ENCODE measurements at regions not wholly inside any gene's neighbourhood (a gene's known extent, or its start where the extent isn't known, plus 50 kb on each side); places are given as distances from the start of the nearest gene placed in this dataset.

GRCh38 chr11:119896387-119897045 lies 167.5 kb upstream of the NECTIN1 start:
- H2AFZ ChIP-seq (ENCODE audit: low read length): no peak overlapping the region
- H3K4ac ChIP-seq (ENCODE audit: low read depth, low read length): no peak overlapping the region
- no peak overlapping the region for H2BK15ac ChIP-seq (ENCODE audit: low read depth, low read length)
- no peak overlapping the region for H3K18ac ChIP-seq (ENCODE audit: insufficient read length, low read depth, low read length)
- Mint-ChIP-seq H3K27ac (no peak overlapping the region), H3K9me3 (no peaks in the 10 kb centered on the region), H3K4me3 (no peak overlapping the region), H3K36me3 (ENCODE audit: insufficient read depth in 1 of 3, low read depth in 3 of 3) (no peaks in the 10 kb centered on the region), H3K27me3 (ENCODE audit: low read depth) (peaks cover 2% of the 10 kb centered on the region; the same call in 1 of the 2 replicates), H3K4me1 (peaks cover 21 to 29% of the 10 kb centered on the region in 2 experiments)
- no peaks in the 10 kb centered on the region for H3K27me3 ChIP-seq (ENCODE audit: insufficient read depth, low read length)
- no CpG with 5 or more reads among the region's 8 CpGs for WGBS (ENCODE audit: extremely low coverage, insufficient read length, low lambda C conversion rate)
- DNase-seq: no peak
- H3K14ac ChIP-seq (ENCODE audit: insufficient read depth, low read length): no peak overlapping the region
- H4K5ac ChIP-seq (ENCODE audit: insufficient read length, low read depth, low read length): no peak overlapping the region
- no peaks in the 10 kb centered on the region for H3K79me2 ChIP-seq (ENCODE audit: insufficient read depth, low read length)
- H3K23me2 ChIP-seq (ENCODE audit: insufficient read length, low read depth, low read length, poor library complexity, severe bottlenecking): no peaks in the 10 kb centered on the region
- no peaks in the 10 kb centered on the region for H3K9me3 ChIP-seq (ENCODE audit: control insufficient read depth, low read depth, low read length)
- H2AK5ac ChIP-seq (ENCODE audit: insufficient read length, low read length): no peak overlapping the region
- no peak overlapping the region for H3K27ac ChIP-seq (ENCODE audit: insufficient read length, low read depth, low read length)
- no peak overlapping the region for H3K23ac ChIP-seq (ENCODE audit: insufficient read length, low read depth, low read length)
- no peak for TF ChIP-seq CTCF (conservative IDR thresholded peaks at IDR 0.05)
- H4K91ac ChIP-seq (ENCODE audit: insufficient read length, low read depth, low read length): no peak overlapping the region
- H3K9ac ChIP-seq (ENCODE audit: extremely low read depth, insufficient read length, low read length): no peak overlapping the region
- H3K4me1 ChIP-seq (ENCODE audit: insufficient read depth, low read length): peaks cover 2% of the 10 kb centered on the region; the same call in 1 of the 2 replicates
- H2BK5ac ChIP-seq (ENCODE audit: insufficient read length, low read length): no peak overlapping the region
- H4K8ac ChIP-seq (replicated peaks; ENCODE audit: insufficient read length, low read depth, low read length): no peak overlapping the region
- H4K20me1 ChIP-seq (ENCODE audit: control insufficient read depth, insufficient read depth, insufficient read length): no peaks in the 10 kb centered on the region
- no peak overlapping the region for H2BK120ac ChIP-seq (ENCODE audit: low read depth, low read length, poor library complexity, severe bottlenecking)
- no peaks in the 10 kb centered on the region for H3K79me1 ChIP-seq (ENCODE audit: insufficient read depth, low read depth, low read length, poor library complexity, severe bottlenecking)
- H3T11ph ChIP-seq (ENCODE audit: low read length): no peak overlapping the region
- H2BK20ac ChIP-seq (ENCODE audit: low read depth, low read length, poor library complexity, severe bottlenecking): no peak overlapping the region
- no peak overlapping the region for H3K56ac ChIP-seq (ENCODE audit: insufficient read length, low read depth, low read length)
- no peak overlapping the region for H2BK12ac ChIP-seq (ENCODE audit: insufficient read length, low read depth, low read length)
- no peak overlapping the region for H3K4me2 ChIP-seq (ENCODE audit: insufficient read depth, insufficient read length, low read length)
